Activated T-cell treated with anti-CD3 and anti-CD28 coated beads for 1 hour (primary cell): ENCODE measurements at regions not wholly inside any gene's neighbourhood (a gene's known extent, or its start where the extent isn't known, plus 50 kb on each side); places are given as distances from the start of the nearest gene placed in this dataset.
"Not testable (repeated sequence)": the region's sequence is repeated elsewhere in the genome, so short reads cannot be mapped to it uniquely, and the experiment has no call there.

Experiments
- DNase-seq: peaks from one replicate; pipeline ENCODE4 v3.0.0-alpha.2; 2020; ENCODE audit warnings: low read depth

DNA sequence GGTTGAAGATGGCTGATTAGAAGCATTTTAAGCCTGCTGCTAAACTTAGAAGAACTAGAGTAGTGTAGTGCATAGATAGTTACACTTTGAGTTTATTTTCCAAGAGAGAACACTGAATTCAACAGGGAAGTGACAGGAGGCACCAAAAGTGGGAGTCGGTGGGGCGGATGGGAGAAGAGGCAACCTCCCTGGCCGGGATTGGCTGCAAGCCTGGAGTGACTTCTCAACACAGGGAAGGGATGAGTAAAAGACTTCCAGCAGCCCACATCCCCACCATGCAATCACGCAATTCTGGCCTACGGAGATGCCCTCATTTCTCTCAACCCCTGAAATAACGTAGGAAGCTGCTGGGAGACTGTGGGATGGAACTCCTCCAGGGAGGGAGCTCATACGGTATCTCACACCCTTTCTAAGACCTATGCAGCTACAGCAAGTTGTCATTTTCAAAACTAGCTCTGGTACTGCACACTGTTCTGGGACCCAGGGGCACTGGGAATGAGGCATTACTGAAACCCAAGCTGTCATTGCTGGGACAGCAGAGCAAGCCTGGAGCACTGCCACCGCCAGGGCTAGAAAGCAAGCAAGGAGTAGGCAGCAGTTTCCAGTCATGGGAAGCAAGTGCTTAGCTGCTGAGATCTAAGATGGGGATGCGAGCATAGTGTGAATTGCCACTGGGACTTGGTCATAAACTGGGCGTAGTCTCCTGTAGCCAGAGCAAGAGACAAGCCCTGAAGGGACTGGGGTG lies 331.6 kb upstream of the PTGER4 start:
- DNase-seq, result no peak

DNA sequence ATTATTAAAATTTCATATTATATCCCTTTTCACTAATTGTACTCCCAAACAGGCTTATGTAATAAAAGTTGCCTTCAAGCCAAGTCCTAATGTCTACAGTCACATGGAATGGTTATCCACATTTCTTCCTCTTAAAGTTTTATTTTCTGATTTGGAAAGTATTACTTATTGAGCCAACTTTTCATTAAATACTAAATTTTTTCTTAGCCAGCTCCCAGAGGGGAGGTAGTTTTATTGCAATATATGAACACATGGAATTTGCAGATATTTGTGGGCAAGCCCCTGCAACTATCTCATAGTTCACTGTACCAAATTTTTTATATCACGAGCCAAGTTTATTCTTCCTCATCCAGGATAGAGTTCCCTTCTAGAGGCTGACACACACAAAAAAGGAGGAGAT lies 332.8 kb upstream of the PTGER4 start:
- DNase-seq, result no peak

DNA sequence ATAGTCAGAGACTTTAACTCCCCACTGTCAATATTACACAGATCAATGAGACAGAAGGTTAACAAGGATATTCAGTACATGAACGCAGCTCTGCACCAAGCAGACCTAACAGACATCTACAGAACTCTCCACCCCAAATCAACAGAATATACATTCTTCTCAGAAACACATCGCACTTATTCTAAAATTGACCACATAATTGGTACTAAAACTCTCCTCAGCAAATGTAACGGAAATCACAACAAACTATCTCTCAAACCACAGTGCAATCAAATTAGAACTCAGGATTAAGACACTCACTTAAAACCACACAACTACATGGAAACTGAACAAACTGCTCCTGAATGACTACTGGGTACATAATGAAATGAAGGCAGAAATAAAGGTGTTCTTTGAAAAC lies 341.3 kb upstream of the PTGER4 start:
- DNase-seq, result not testable (repeated sequence)

GRCh38 chr5:40334242-40334635 lies 345.5 kb upstream of the PTGER4 start:
- no peak for DNase-seq

DNA sequence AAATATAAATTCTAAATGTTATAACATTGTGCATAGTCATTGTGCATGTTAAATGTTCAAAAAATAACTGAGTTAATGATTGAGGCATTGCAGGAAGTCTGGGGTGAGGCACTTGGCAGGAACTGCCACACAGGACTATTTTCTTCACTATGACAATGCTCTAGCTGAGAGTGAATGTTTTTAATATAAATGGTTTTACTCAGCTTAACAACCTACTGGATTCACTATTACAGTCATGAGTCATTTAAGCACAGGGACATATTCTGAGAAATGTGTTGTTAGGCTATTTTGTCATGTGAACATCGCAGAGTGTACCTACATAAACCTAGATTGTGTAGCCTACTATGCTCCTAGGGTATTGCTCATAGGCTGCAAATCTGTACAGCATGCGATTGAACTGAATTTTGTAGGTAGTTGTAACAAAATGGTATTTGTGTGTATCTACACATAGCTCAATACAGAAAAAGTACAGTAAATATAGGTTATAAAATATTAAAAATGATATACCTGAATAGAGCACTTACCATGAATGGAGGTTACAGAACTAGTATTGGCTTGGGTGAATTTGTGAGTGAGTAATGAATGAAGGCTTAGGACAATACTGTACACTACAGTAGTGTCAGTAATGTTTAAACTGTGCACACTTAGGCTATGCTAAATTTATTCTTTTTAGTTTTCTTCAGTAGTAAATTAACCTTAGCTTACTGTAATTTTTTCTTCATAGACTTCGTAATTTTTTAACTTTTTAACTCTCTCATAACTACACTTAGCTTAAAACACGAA lies 346.1 kb upstream of the PTGER4 start:
- DNase-seq, result no peak

DNA sequence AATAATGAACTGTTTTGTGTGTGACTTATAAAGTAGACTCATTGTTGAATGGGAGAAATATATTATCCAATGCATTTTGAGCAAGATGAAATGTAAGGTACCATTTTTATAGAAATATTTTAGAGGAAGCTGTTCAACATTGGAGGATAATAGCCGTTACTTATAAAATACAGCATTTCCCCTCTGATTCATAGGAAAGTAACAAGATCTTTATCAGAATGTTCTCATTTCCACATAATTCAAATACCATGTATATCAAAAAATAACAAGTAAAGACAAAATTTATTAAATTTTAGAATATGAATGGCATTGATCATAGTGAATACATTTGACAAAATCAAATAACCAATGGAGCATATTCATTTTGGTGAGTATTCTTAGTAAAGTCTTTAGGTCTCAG lies 346.7 kb upstream of the PTGER4 start:
- DNase-seq, result no peak

GRCh38 chr5:40331616-40332015 lies 348.1 kb upstream of the PTGER4 start:
- no peak for DNase-seq

DNA sequence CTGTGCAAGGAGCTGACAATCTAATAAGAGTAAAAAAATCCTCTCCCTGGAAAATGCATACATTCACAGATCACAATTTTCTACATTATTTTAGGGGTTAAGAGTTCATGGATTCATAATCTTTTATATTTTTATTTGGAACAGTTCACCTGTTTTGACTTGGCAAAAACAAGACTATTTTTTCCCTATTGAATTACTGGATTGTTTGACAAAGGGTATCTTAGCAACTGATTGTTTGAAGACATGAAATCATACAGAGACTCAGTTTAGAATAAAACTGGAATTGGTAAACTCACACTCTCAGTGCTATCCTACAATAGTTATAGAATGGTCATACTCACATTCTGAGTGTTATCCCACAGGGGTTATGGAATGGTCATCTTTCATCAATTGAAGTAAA lies 358.2 kb upstream of the PTGER4 start:
- DNase-seq, result no peak

DNA sequence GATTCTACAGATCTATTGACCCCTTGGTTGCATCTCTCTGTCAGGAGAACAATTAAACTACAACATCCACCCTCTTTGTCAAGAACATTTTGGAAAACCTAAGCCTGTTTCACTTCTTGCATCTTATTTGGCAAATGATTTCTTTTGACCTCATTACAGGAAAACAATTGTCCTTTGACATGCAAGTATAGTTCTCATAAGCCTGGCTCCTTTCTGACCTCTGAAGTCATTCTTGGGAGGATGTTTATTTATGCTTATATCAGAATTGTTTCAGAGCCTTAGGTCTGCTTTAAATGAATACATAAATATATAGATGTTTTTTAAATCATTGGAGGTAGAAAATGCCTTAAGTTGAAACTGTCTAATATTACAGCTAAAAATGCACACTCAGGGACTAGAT lies 361.3 kb upstream of the PTGER4 start:
- no peak for DNase-seq

- no peak for DNase-seq
These were observed 362.7 kb upstream of the PTGER4 start for GRCh38 chr5:40317023-40317422.

DNA sequence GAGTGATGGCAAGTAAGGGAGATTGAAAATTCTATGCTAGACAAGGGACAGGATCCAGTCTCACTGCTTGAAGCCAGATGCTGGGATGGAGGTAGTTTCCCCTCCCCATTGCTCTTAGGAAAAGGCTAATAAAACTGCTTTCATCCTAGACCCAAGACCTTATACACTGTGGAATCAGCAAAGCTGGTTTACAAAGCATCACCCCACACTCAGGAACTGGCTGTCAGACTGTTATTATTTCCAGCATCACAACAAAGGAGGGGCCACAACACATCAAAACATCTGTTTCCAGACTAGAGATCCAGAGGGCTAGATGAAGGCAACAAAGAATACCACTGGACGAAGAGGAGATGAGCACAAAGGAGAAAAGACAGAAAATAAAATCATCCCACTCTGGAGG lies 364.6 kb upstream of the PTGER4 start:
- no peak for DNase-seq

DNA sequence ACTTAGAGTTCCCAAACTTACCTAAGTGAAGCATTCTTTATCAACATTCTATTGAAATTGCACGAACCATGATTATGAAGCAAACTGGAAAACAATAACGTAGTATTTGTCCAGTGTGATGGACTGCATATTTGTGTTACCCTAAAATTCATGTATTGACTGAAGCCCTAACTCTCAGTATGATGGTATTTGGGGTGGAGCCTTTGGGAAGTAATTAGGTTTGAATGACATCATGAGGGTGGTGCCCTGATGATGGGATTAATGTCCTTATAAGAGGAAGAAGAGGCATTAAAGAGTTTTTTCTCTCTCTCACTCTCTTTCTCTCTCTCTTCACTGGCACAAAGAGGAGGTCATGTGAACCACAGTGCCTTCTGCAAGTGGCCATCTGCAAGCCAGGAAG lies 365.4 kb upstream of the PTGER4 start:
- no peak for DNase-seq

- DNase-seq, result no peak
These were observed 367.5 kb upstream of the PTGER4 start for GRCh38 chr5:40312205-40312604.

GRCh38 chr5:40309851-40310250 lies 369.9 kb upstream of the PTGER4 start:
- DNase-seq, result no peak

GRCh38 chr5:40308867-40309266 lies 370.8 kb upstream of the PTGER4 start:
- DNase-seq, result no peak

GRCh38 chr5:40307920-40308319 lies 371.8 kb upstream of the PTGER4 start:
- no peak for DNase-seq

GRCh38 chr5:40306869-40307487 lies 372.7 kb upstream of the PTGER4 start:
- DNase-seq, result no peak

DNA sequence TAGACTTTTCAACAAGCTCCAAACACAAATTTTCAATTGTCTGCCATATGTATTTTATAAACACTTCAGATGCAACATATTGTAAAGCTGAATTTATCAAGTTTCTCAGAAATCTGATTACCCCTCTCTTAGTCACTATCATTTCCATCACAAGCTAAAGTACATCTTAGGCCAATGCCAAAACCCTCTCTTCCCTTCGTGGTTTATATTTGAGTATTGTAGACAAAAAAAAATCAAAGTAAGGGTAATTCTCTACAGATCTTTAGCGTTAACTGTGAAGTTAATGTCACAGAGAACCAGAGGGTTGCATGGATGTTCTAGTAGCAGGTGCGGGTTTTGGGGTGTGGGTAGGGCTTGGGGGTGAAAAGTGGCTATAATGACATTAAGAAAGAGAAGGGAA lies 387.7 kb upstream of the PTGER4 start:
- DNase-seq, result no peak

DNA sequence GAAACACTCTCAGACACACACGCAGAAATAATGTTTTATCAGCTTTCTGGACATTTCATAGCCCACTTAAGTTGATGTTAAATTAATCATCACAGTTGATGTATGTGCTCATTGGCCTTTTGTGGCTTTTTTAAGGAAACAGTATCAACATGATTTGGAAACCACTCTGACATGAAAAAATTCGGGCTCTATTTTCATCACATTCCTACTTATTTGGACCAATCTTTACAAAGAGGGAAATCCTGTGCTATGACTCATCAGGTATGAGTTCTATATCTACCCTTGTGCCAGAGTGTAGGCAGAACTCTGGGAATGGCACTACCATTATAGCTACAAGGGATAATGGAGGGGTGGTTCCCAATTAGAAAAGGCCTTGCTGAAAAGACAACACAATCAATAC lies 388.4 kb upstream of the PTGER4 start:
- DNase-seq, result no peak

- no peak for DNase-seq
These were observed 390.8 kb upstream of the PTGER4 start for GRCh38 chr5:40288800-40289485.

GRCh38 chr5:40284863-40285262 lies 394.9 kb upstream of the PTGER4 start:
- DNase-seq, result no peak

GRCh38 chr5:40278881-40279280 lies 400.8 kb upstream of the PTGER4 start:
- no peak for DNase-seq
